MM.1S (cell line): ENCODE measurements at regions not wholly inside any gene's neighbourhood (a gene's known extent, or its start where the extent isn't known, plus 50 kb on each side); places are given as distances from the start of the nearest gene placed in this dataset.

Experiments used
- DNase-seq: peaks from one replicate; pipeline ENCODE4 v3.0.0-alpha.2; 2015
- H2AFZ ChIP-seq: fragments of 300-600 bp; sonication (generic); 2 replicates; pipeline ENCODE4 v1.6.0; 2016; ENCODE audit warnings: antibody characterized with exemption, low read length
- H3F3A ChIP-seq: fragments of 300-600 bp; sonication (generic); 2 replicates; pipeline ENCODE4 v1.6.1; 2016; ENCODE audit warnings: mild to moderate bottlenecking, antibody characterized with exemption, low read length, moderate library complexity, mixed read lengths; ENCODE audit not compliant: insufficient read depth
- H3K27ac ChIP-seq: fragments of 300-600 bp; sonication (generic); 2 replicates; pipeline ENCODE4 v1.5.1; 2016; ENCODE audit warnings: mild to moderate bottlenecking, low read length
- H3K27me3 ChIP-seq: fragments of 300-600 bp; sonication (generic); replicated peaks from 2 replicates; pipeline ENCODE4 v1.6.0; 2016; ENCODE audit warnings: low read length; ENCODE audit not compliant: insufficient read depth
- H3K36me3 ChIP-seq: fragments of 300-600 bp; sonication (generic); replicated peaks from 2 replicates; pipeline ENCODE4 v1.6.1; 2016; ENCODE audit warnings: mild to moderate bottlenecking, low read length, mixed read lengths; ENCODE audit not compliant: insufficient read depth
- H3K4me1 ChIP-seq: fragments of 300-600 bp; sonication (generic); 2 replicates; pipeline ENCODE4 v1.6.1; 2016; ENCODE audit warnings: low read length, mixed read lengths
- H3K4me2 ChIP-seq: fragments of 300-600 bp; sonication (generic); 2 replicates; pipeline ENCODE4 v1.6.0; 2016; ENCODE audit warnings: low read depth, low read length
- H3K4me3 ChIP-seq: fragments of 300-600 bp; sonication (generic); 2 replicates; pipeline ENCODE4 v1.5.1; 2016; ENCODE audit warnings: low read length, mixed read lengths
- H3K79me2 ChIP-seq: fragments of 300-600 bp; sonication (generic); 2 replicates; pipeline ENCODE4 v1.6.1; 2016; ENCODE audit warnings: mixed run types, low read length, mixed read lengths
- H3K9ac ChIP-seq: fragments of 300-600 bp; sonication (generic); 2 replicates; pipeline ENCODE4 v1.6.1; 2016; ENCODE audit warnings: low read length, mixed read lengths
- H3K9me2 ChIP-seq: fragments of 300-600 bp; sonication (generic); replicated peaks from 2 replicates; pipeline ENCODE4 v1.6.1; 2016; ENCODE audit warnings: mild to moderate bottlenecking, low read length, mixed read lengths; ENCODE audit not compliant: insufficient read depth
- H3K9me3 ChIP-seq: fragments of 300-600 bp; sonication (generic); replicated peaks from 2 replicates; pipeline ENCODE4 v1.6.1; 2016; ENCODE audit warnings: mild to moderate bottlenecking, low read length, mixed read lengths; ENCODE audit not compliant: insufficient read depth
- H4K20me1 ChIP-seq: fragments of 300-600 bp; sonication (generic); 2 replicates; pipeline ENCODE4 v1.6.1; 2016; ENCODE audit warnings: mild to moderate bottlenecking, low read length, moderate library complexity, mixed read lengths; ENCODE audit not compliant: insufficient read depth
- CTCF ChIP-seq: fragments of 300-600 bp; sonication (generic); IDR thresholded peaks from 2 replicates; pipeline ENCODE4 v1.5.1; 2016; ENCODE audit warnings: antibody characterized with exemption, low read length, mixed read lengths
- EZH2 ChIP-seq: fragments of 300-600 bp; sonication (generic); optimal IDR thresholded peaks from 2 replicates; pipeline ENCODE3; 2017; ENCODE audit warnings: low read depth, mild to moderate bottlenecking, antibody characterized with exemption, low read length, mixed read lengths
- EZH2phosphoT487 ChIP-seq: fragments of 300-600 bp; sonication (generic); IDR thresholded peaks from 2 replicates; pipeline ENCODE4 v1.6.1; 2018; ENCODE audit warnings: antibody characterized with exemption, low read length

GRCh38 chr7:153245809-153246208 is 486.3 kb downstream of the ACTR3B start:
- Histone ChIP-seq H2AFZ (no peak overlapping the region), H3K4me2 (no peak overlapping the region), H3F3A (no peaks in the 10 kb centered on the region), H4K20me1 (no peaks in the 10 kb centered on the region), H3K4me1 (peaks cover 3% of the 10 kb centered on the region; the same call in 1 of the 2 replicates), H3K9ac (no peak overlapping the region), H3K79me2 (no peaks in the 10 kb centered on the region), H3K36me3 (no peaks in the 10 kb centered on the region), H3K9me2 (no peaks in the 10 kb centered on the region), H3K4me3 (no peak overlapping the region), H3K9me3 (no peaks in the 10 kb centered on the region), H3K27me3 (no peaks in the 10 kb centered on the region), H3K27ac (no peak overlapping the region)
- TF ChIP-seq EZH2, result no peak
- no peak for TF ChIP-seq CTCF
- no peak for TF ChIP-seq EZH2phosphoT487
- no peak for DNase-seq

GRCh38 chr7:153247926-153248325 is 488.4 kb downstream of the ACTR3B start:
- no peaks in the 10 kb centered on the region for H3K27me3 ChIP-seq
- no peak overlapping the region for H3K27ac ChIP-seq
- TF ChIP-seq CTCF (no peak), EZH2 (no peak), EZH2phosphoT487 (no peak)

GRCh38 chr7:153258686-153259085 is 499.1 kb downstream of the ACTR3B start:
- Histone ChIP-seq H3K27me3 (no peaks in the 10 kb centered on the region), H3K9me2 (no peaks in the 10 kb centered on the region), H3K9me3 (no peaks in the 10 kb centered on the region), H4K20me1 (no peaks in the 10 kb centered on the region), H3F3A (no peaks in the 10 kb centered on the region), H3K4me3 (no peak overlapping the region), H3K36me3 (no peaks in the 10 kb centered on the region), H3K27ac (no peak overlapping the region), H2AFZ (no peak overlapping the region), H3K4me1 (no peaks in the 10 kb centered on the region), H3K4me2 (no peak overlapping the region), H3K9ac (no peak overlapping the region), H3K79me2 (no peaks in the 10 kb centered on the region)
- TF ChIP-seq EZH2phosphoT487, result no peak
- no peak for TF ChIP-seq EZH2
- no peak for TF ChIP-seq CTCF
- no peak for DNase-seq

More at GRCh38 chr7:153247926-153248325, 488.4 kb downstream of the ACTR3B start:
- no peaks in the 10 kb centered on the region for H3K9me2 ChIP-seq
- no peaks in the 10 kb centered on the region for H3K9me3 ChIP-seq
- no peaks in the 10 kb centered on the region for H3K36me3 ChIP-seq
- H3K4me1 ChIP-seq, result peaks cover 3% of the 10 kb centered on the region; the same call in 1 of the 2 replicates
- no peak overlapping the region for H3K4me3 ChIP-seq
- H3F3A ChIP-seq, result no peaks in the 10 kb centered on the region
- no peak overlapping the region for H2AFZ ChIP-seq
- H3K4me2 ChIP-seq, result no peak overlapping the region
- H3K79me2 ChIP-seq, result no peaks in the 10 kb centered on the region
- H4K20me1 ChIP-seq, result no peaks in the 10 kb centered on the region
- H3K9ac ChIP-seq, result no peak overlapping the region
- no peak for DNase-seq
